ENCODE measurements at regions not wholly inside any gene's neighbourhood (a gene's known extent, or its start where the extent isn't known, plus 50 kb on each side); places are given as distances from the start of the nearest gene placed in this dataset.
A peak's percentile ranks its signal among the peaks of the same experiment; 100 is the strongest.
"Not testable (repeated sequence)": the region's sequence is repeated elsewhere in the genome, so short reads cannot be mapped to it uniquely, and the experiment has no call there.

- no peak for DNase-seq
Measured at GRCh38 chr16:8452941-8453340, 137.4 kb downstream of the TMEM114 start.

- no peak for DNase-seq
Measured at GRCh38 chr16:8436931-8437330, 153.4 kb downstream of the TMEM114 start.

- DNase-seq: no peak
Measured at GRCh38 chr16:8431783-8432182, 158.5 kb downstream of the TMEM114 start.

GRCh38 chr16:8430401-8430800, 159.9 kb downstream of the TMEM114 start:
- DNase-seq: no peak

GRCh38 chr16:8426569-8426968, 163.7 kb downstream of the TMEM114 start:
- no peak for DNase-seq

- no peak for DNase-seq
Measured at GRCh38 chr16:8417145-8417544, 173.2 kb downstream of the TMEM114 start.

GRCh38 chr16:8408855-8409567, 181.3 kb downstream of the TMEM114 start:
- no peak for DNase-seq

- DNase-seq: no peak
Measured at GRCh38 chr16:8407351-8407750, 183.0 kb downstream of the TMEM114 start.

GRCh38 chr16:8403978-8404749, 186.1 kb downstream of the TMEM114 start:
- DNase-seq: no peak

GRCh38 chr16:8402981-8403843, 187.1 kb downstream of the TMEM114 start:
- DNase-seq: no peak

- not testable (repeated sequence) for DNase-seq
Measured at GRCh38 chr16:8400683-8401082, 189.6 kb downstream of the TMEM114 start.

- no peak for DNase-seq
Measured at GRCh38 chr16:8398548-8398947, 191.8 kb downstream of the TMEM114 start.

GRCh38 chr16:8397223-8397622, 193.1 kb downstream of the TMEM114 start:
- DNase-seq: no peak

GRCh38 chr16:8396463-8396862, 193.8 kb downstream of the TMEM114 start:
- DNase-seq: no peak

- no peak for DNase-seq
Measured at GRCh38 chr16:8391257-8391656, 199.1 kb downstream of the TMEM114 start.

- no peak for DNase-seq
Measured at GRCh38 chr16:8388684-8389083, 201.6 kb downstream of the TMEM114 start.

- no peak for DNase-seq
Measured at GRCh38 chr16:8381814-8382213, 208.5 kb downstream of the TMEM114 start.

GRCh38 chr16:8380311-8380710, 210.0 kb downstream of the TMEM114 start:
- no peak for DNase-seq

GRCh38 chr16:8377864-8378263, 212.4 kb downstream of the TMEM114 start:
- DNase-seq: no peak

GRCh38 chr16:8376858-8377257, 213.5 kb downstream of the TMEM114 start:
- DNase-seq: no peak

GRCh38 chr16:8376430-8376829, 213.9 kb downstream of the TMEM114 start:
- DNase-seq: no peak

- peak; percentile 0 for DNase-seq
Measured at GRCh38 chr16:8375232-8375587, 215.1 kb downstream of the TMEM114 start.

GRCh38 chr16:8374586-8375231, 215.6 kb downstream of the TMEM114 start:
- DNase-seq: no peak
